Subcutaneous abdominal adipose tissue (tissue), 5 donors: ENCODE measurements at regions not wholly inside any gene's neighbourhood (a gene's known extent, or its start where the extent isn't known, plus 50 kb on each side); places are given as distances from the start of the nearest gene placed in this dataset.
"Not testable (repeated sequence)": the region's sequence is repeated elsewhere in the genome, so short reads cannot be mapped to it uniquely, and the experiment has no call there.

Experiments
- H3K27ac ChIP-seq: one replicate; pipeline ENCODE4 v1.7.0; 2013; ENCODE audit warnings: low read depth, mild to moderate bottlenecking, inconsistent platforms, low read length, moderate library complexity
- H3K27me3 ChIP-seq, 5 donors: one replicate each; pipeline ENCODE4 v1.7.0; 2013; ENCODE audit warnings: low read length in 5 of 5, inconsistent platforms in 1 of 5; ENCODE audit not compliant: control insufficient read depth in 5 of 5, insufficient read depth in 4 of 5
- H3K36me3 ChIP-seq, 5 donors: one replicate each; pipeline ENCODE4 v1.7.0; 2013; ENCODE audit warnings: low read length in 5 of 5; ENCODE audit not compliant: control insufficient read depth in 5 of 5, insufficient read depth in 5 of 5
- H3K4me1 ChIP-seq, 5 donors: one replicate each; pipeline ENCODE4 v1.7.0; 2013; ENCODE audit warnings: low read length in 5 of 5, mild to moderate bottlenecking in 3 of 5, moderate library complexity in 1 of 5; ENCODE audit not compliant: control insufficient read depth in 5 of 5, insufficient read depth in 5 of 5
- H3K4me3 ChIP-seq, 5 donors: one replicate each; pipeline ENCODE4 v1.7.0; 2013; ENCODE audit warnings: low read length in 5 of 5, low read depth in 1 of 5
- H3K9ac ChIP-seq, 5 donors: one replicate each; pipeline ENCODE4 v1.7.0; 2013; ENCODE audit warnings: low read length in 5 of 5, mild to moderate bottlenecking in 4 of 5, moderate library complexity in 3 of 5
- H3K9me3 ChIP-seq, 5 donors: one replicate each; pipeline ENCODE4 v1.7.0; 2013; ENCODE audit warnings: low read length in 5 of 5; ENCODE audit not compliant: control insufficient read depth in 5 of 5
- donor health status: healthy.
- donor health status: healthy.
- donor health status: healthy.
- donor health status: healthy.
- donor health status: healthy.

- no peak overlapping the region for H3K27ac ChIP-seq
- H3K36me3 ChIP-seq: no peaks in the 10 kb centered on the region
- no peak overlapping the region for H3K4me3 ChIP-seq
- H3K27me3 ChIP-seq: peaks cover 0 to 19% (median 4%) of the 10 kb centered on the region in 5 donors
- H3K4me1 ChIP-seq: no peaks in the 10 kb centered on the region
- H3K9me3 ChIP-seq: peaks cover 0 to 10% (median 8%) of the 10 kb centered on the region in 5 donors
- no peak overlapping the region for H3K9ac ChIP-seq
Measured at GRCh38 chr20:47991875-47992488, 206.7 kb upstream of the SULF2 start.

GRCh38 chr20:47990507-47991150, 205.3 kb upstream of the SULF2 start:
- Histone ChIP-seq H3K36me3 (no peaks in the 10 kb centered on the region), H3K9me3 (peaks cover 0 to 10% (median 8%) of the 10 kb centered on the region in 5 donors), H3K4me3 (no peak overlapping the region), H3K27ac (no peak overlapping the region), H3K4me1 (no peaks in the 10 kb centered on the region), H3K9ac (no peak overlapping the region), H3K27me3 (peaks cover 0 to 19% (median 4%) of the 10 kb centered on the region in 5 donors)

GRCh38 chr20:47989957-47990356, 204.7 kb upstream of the SULF2 start:
- no peak overlapping the region for H3K27ac ChIP-seq
- no peak overlapping the region for H3K4me3 ChIP-seq
- no peak overlapping the region for H3K9ac ChIP-seq
- H3K9me3 ChIP-seq: peaks cover 0 to 10% (median 8%) of the 10 kb centered on the region in 5 donors
- no peaks in the 10 kb centered on the region for H3K36me3 ChIP-seq
- H3K27me3 ChIP-seq: peaks cover 0 to 19% (median 4%) of the 10 kb centered on the region in 5 donors
- H3K4me1 ChIP-seq: peaks cover 0 to 2% (median 0%) of the 10 kb centered on the region in 5 donors

DNA sequence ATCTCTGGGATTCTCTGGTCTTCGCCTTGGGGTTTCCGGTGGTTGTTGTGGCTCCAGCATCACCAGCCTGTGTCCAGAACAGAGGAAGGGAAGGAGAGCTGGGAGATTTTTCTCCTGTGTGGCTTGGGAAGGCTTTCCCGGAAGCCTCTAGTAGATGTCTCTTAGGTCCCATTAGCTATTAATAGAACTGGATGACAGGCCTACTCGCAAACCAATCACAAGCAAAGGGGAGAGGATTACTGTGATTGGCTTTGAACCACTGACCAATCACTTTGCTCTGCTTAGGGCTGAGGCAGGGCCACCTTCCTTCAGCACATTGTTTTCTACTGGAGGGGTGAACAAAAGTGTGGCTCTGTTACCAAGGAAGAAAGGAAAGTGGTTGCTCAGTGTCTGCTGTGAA, 203.4 kb upstream of the SULF2 start:
- Histone ChIP-seq H3K4me1 (peaks cover 0 to 3% (median 0%) of the 10 kb centered on the region in 5 donors), H3K9ac (no peak overlapping the region)

DNA sequence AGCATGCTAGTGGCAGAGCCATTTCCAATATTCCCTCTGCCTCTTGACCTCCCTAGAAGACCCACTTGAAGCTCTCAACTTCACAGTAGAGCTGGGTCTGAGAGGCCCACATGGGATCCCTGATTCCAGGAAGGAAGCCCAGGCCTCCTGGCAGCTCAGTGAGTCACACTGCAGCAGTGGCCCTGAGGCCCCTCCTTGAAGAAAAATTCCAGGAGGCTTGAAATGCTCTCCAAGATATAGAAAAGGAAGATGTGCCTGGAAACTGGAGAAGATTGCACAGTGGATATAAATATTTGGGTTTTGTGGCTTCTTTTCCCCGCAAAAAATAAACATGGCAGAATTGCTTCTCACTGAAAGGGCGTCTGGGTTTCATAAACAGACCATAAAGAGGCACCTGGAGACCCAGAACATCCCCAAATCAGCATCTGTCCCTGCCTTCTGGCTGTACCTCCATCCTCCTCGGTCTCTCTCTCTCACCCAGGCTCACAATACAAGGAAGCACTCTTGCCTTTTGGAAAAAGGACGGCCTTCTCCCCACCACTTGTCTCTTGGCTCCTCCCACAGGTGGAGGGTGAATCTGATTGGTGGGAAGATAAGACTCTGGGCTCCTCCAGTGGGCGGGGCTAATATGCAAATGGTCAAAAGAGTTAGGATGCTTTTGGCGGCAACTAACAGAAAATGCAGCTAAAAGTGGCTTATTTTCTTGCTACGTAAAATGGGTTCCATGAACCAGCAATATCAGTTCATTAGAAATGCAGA, 200.0 kb upstream of the SULF2 start:
- Histone ChIP-seq H3K36me3 (no peaks in the 10 kb centered on the region), H3K9me3 (peaks cover 0 to 7% (median 6%) of the 10 kb centered on the region in 5 donors), H3K4me1 (peaks cover 0 to 9% (median 0%) of the 10 kb centered on the region in 5 donors), H3K9ac (no peak overlapping the region), H3K27me3 (peaks cover 0 to 15% (median 10%) of the 10 kb centered on the region in 5 donors), H3K4me3 (no peak overlapping the region), H3K27ac (no peak overlapping the region)

More for the DNA sequence above, 203.4 kb upstream of the SULF2 start:
- peaks cover 0 to 9% (median 8%) of the 10 kb centered on the region in 5 donors for H3K9me3 ChIP-seq
- H3K36me3 ChIP-seq: no peaks in the 10 kb centered on the region
- H3K27ac ChIP-seq: no peak overlapping the region
- peaks cover 0 to 23% (median 4%) of the 10 kb centered on the region in 5 donors for H3K27me3 ChIP-seq
- no peak overlapping the region for H3K4me3 ChIP-seq

DNA sequence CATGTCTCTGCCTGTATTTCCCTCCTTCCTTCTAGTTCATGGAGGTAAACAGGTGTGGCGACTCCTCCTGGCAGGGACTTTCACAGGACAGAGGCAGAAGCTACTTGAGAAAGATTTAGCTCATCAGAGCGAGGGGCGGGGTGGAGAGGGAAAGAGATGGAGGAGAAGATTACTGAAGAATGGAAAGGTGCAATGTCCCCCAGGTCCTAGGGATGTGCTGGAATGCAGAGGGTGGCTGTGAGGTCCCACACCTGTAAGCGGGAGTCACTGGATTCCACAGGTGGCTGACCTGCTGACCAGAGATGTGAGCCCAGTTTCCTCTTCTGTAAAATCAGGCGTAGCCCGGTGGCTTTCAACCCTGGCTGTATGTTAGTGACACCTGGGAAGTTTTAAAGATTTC, 199.2 kb upstream of the SULF2 start:
- no peak overlapping the region for H3K4me3 ChIP-seq
- H3K9ac ChIP-seq: no peak overlapping the region
- H3K27me3 ChIP-seq: peaks cover 0 to 16% (median 8%) of the 10 kb centered on the region in 5 donors
- H3K9me3 ChIP-seq: peaks cover 0 to 7% (median 6%) of the 10 kb centered on the region in 5 donors
- peaks cover 0 to 9% (median 0%) of the 10 kb centered on the region in 5 donors for H3K4me1 ChIP-seq
- no peak overlapping the region for H3K27ac ChIP-seq
- H3K36me3 ChIP-seq: no peaks in the 10 kb centered on the region

DNA sequence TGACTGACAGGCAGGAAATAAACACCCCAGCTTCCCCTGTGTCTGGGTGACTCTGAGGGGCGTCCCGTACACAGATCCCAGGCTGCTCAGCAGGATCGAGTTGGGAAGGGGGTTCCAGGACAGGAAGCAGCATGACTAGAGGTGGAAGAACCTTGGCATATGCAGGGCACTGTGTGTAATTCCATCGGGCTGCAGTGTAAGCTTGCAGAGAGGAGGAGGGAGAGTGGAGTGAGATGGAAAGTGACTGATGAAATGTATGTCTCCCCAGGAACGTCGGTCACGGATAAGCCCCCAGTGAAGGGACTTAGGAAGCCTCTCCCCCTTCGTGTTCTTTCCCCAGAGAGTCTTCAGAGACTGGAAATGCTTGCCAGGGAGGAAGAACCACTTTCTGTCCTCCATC, 198.4 kb upstream of the SULF2 start:
- H3K36me3 ChIP-seq, H3K9me3 ChIP-seq, H3K27ac ChIP-seq: not testable (repeated sequence)

GRCh38 chr20:47982574-47983360, 197.5 kb upstream of the SULF2 start:
- H3K9me3 ChIP-seq: peaks cover 0 to 7% (median 6%) of the 10 kb centered on the region in 5 donors
- peaks cover 0 to 11% (median 0%) of the 10 kb centered on the region in 5 donors for H3K4me1 ChIP-seq
- no peak overlapping the region for H3K27ac ChIP-seq
- H3K9ac ChIP-seq: no peak overlapping the region
- H3K4me3 ChIP-seq: no peak overlapping the region
- peaks cover 0 to 18% (median 8%) of the 10 kb centered on the region in 5 donors for H3K27me3 ChIP-seq
- no peaks in the 10 kb centered on the region for H3K36me3 ChIP-seq

More for the DNA sequence above, 198.4 kb upstream of the SULF2 start:
- not testable (repeated sequence) for H3K4me3 ChIP-seq, H3K4me1 ChIP-seq, H3K9ac ChIP-seq
- peaks cover 0 to 16% (median 8%) of the 10 kb centered on the region in 5 donors for H3K27me3 ChIP-seq

DNA sequence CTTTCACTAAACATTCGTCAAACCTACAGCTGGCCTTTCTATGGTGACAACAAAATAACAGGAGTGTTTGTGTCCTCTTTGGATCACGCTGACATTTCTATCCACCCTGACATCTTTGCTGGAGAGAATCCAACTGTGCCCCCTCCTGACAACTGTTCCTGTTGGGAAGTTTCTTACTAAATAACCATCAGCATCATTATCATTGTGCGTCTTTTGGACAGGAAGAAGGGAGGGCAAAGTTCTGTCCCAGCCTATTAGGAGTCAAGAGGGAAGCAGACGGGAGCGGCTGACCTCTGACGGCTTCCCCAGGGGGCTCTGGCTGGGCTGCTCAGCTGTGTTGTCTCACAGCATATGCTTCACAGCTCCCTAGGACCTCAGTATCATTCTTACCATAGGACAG, 195.9 kb upstream of the SULF2 start:
- Histone ChIP-seq H3K27ac (no peak overlapping the region), H3K4me3 (no peak overlapping the region), H3K9ac (no peak overlapping the region), H3K9me3 (peaks cover 0 to 7% (median 6%) of the 10 kb centered on the region in 5 donors), H3K27me3 (peaks cover 0 to 18% (median 9%) of the 10 kb centered on the region in 5 donors), H3K4me1 (peaks cover 0 to 14% (median 0%) of the 10 kb centered on the region in 5 donors), H3K36me3 (no peaks in the 10 kb centered on the region)
